ENCODE measurements at regions not wholly inside any gene's neighbourhood (a gene's known extent, or its start where the extent isn't known, plus 50 kb on each side); places are given as distances from the start of the nearest gene placed in this dataset.

DNA sequence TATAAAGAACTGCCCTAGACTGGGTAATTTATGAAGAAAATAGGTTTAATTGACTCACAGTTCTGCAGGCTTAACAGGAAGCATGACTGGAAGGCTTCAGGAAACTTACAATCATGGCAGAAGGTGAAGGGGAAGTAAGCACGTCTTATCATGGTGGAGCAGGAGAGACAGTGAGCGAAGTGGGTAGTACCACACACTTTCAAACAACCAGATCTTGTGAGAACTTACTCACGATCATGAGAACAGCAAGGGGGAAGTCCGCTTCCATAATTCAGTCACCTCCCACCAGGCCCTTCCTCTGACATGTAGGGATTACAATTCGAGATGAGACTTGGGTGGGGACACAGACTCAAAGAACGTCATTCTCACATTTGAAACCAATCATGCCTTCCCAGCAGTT, 260.1 kb upstream of the FAM98A start:
- no peak overlapping the region for H3K27ac ChIP-seq
- ChIA-PET CTCF (no interaction called here), POLR2A (ENCODE audit: low non-redundant PET) (no interaction called here)
- TF ChIP-seq, protein P1, sequence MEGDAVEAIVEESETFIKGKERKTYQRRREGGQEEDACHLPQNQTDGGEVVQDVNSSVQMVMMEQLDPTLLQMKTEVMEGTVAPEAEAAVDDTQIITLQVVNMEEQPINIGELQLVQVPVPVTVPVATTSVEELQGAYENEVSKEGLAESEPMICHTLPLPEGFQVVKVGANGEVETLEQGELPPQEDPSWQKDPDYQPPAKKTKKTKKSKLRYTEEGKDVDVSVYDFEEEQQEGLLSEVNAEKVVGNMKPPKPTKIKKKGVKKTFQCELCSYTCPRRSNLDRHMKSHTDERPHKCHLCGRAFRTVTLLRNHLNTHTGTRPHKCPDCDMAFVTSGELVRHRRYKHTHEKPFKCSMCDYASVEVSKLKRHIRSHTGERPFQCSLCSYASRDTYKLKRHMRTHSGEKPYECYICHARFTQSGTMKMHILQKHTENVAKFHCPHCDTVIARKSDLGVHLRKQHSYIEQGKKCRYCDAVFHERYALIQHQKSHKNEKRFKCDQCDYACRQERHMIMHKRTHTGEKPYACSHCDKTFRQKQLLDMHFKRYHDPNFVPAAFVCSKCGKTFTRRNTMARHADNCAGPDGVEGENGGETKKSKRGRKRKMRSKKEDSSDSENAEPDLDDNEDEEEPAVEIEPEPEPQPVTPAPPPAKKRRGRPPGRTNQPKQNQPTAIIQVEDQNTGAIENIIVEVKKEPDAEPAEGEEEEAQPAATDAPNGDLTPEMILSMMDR (conservative IDR thresholded peaks at IDR 0.05; ENCODE audit: low read depth), result no peak
- DNase-seq (ENCODE audit: low spot score), result no peak

DNA sequence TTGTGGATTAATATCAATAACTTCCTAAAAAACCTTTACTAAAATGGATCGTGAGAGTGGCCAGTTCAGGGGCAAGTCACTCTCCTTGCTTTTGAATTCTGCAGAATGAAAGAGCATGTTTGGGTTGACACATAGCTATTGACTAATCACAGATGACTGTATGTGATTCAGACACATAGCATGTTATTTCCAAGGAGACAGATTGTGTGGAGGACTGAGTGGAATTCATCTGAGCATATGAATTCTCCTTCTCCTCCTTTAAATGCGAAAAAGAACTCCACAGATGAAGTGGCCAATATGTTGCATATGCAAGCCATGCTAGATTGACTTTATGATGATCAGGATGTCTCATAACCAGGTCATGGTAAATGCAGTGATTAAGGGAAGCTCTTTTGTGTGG, 249.4 kb upstream of the FAM98A start:
- POLR2A ChIA-PET (ENCODE audit: low non-redundant PET), result no interaction called here
- TF ChIP-seq, protein P1 (conservative IDR thresholded peaks at IDR 0.05; ENCODE audit: low read depth), result no peak
- CTCF ChIA-PET, result no interaction called here
- DNase-seq (ENCODE audit: low spot score), result peak; percentile 66
- H3K27ac ChIP-seq, result no peak overlapping the region

DNA sequence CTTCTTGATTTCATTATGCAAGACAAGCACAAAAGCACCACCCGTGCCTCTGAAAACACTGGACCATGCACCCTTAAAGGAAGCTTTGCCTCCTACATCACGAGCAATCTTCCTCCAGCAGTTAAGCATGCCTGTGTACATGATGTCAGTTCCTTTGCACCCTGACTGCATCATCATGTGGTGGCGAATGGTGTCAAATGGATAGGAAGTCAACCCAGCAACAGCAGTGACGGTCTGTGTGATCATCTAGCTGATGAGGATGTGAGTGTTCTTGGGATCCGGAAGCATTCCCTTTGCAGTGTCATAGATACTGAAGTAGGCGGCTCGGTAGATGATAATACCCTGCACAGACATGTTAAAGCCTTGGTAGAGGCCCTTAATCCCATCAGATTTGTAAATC, 240.7 kb upstream of the FAM98A start:
- TF ChIP-seq, protein P1 (conservative IDR thresholded peaks at IDR 0.05; ENCODE audit: low read depth), result no peak
- H3K27ac ChIP-seq, result no peak overlapping the region
- ChIA-PET POLR2A (ENCODE audit: low non-redundant PET) (no interaction called here), CTCF (no interaction called here)
- DNase-seq (ENCODE audit: low spot score), result no peak

DNA sequence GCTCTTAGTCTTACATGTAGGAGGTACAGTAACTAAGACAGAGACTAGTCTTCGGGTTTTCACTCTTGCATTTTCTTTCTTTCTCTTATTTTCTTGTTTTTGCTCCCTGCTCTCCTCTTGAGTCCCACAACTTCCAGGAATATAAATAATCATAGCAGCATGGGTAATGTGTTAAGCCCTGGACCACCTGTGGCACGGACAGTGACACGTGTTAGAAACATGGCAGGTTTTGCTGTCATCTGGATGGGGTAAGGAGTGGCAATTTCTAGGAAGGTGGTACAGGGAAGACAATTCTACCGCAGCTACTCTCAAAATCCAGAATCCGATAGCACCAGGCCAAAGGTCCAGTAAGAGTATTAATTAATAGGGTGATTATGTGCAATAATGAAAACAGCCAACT, 237.5 kb upstream of the FAM98A start:
- CTCF ChIA-PET, result interaction anchor here (0.5 kb wide), 1 partner anchor 8 kb away, joined by 3 read pairs; no protein-coding TSS in a partner anchor
- TF ChIP-seq, protein P1 (conservative IDR thresholded peaks at IDR 0.05; ENCODE audit: low read depth), result no peak
- no peak for DNase-seq (ENCODE audit: low spot score)
- POLR2A ChIA-PET (ENCODE audit: low non-redundant PET), result no interaction called here
- H3K27ac ChIP-seq, result no peak overlapping the region

DNA sequence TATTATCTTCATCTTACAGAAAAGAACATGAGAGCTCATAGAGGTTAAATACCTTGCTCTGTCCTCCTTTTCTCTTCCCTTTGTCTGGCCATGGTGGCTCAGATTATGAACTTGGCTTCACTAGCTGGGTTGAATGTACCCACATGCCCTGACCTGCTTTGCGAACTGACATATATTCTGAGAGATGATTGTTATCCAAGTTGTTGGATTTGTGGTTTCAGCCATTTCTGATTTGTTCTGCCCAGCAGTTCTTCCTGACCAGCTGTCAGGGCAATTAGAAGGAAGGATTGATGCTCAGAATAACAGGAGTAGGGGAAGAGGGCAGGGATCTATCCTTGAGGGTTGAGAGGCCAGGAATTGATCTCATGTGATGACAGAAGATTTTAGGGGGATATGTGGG, 236.8 kb upstream of the FAM98A start:
- ChIA-PET POLR2A (ENCODE audit: low non-redundant PET) (no interaction called here), CTCF (interaction anchor here (0.5 kb wide), 1 partner anchor 9 kb away, joined by 3 read pairs; no protein-coding TSS in a partner anchor)
- TF ChIP-seq, protein P1 (conservative IDR thresholded peaks at IDR 0.05; ENCODE audit: low read depth), result no peak
- H3K27ac ChIP-seq, result no peak overlapping the region
- no peak for DNase-seq (ENCODE audit: low spot score)

DNA sequence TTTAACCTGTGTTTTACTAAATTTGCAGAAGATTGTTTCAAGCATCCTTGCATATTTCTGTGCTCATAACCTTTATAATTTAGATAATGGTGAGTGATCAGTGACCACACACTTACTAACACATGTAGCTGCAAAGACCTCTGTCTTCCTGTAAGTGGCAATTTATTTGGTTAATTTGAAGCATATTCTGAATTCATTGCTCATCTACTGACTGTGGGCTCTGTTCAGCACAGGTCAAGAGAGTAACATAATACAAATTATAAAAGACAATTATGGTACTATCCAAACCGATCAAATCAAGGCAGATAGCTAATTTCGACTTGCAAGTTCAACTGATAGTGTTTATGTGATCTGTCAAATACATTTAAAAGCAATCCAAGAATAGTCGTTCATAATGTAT, 223.9 kb upstream of the FAM98A start:
- POLR2A ChIA-PET (ENCODE audit: low non-redundant PET), result no interaction called here
- CTCF ChIA-PET, result no interaction called here
- no peak for DNase-seq (ENCODE audit: low spot score)
- no peak overlapping the region for H3K27ac ChIP-seq
- TF ChIP-seq, protein P1 (conservative IDR thresholded peaks at IDR 0.05; ENCODE audit: low read depth), result no peak

DNA sequence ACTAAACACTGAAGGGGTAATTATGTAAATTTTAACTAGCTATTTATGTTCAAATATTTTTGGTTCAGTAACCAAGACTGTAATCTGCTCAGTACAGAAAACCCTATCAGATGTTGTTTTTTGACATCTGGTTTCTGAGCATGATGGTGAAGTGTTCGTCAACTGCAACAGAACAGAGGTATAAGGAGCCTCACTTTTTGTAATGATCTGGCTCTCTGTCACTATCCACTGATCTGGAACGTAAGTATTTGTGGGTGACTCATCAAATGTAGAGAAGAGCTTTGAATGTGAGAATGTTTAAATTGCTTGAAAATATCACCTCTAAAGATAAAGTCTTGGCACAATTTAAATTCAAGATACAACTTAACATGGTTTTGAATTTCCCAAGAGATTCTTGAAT, 213.6 kb upstream of the FAM98A start:
- TF ChIP-seq, protein P1 (conservative IDR thresholded peaks at IDR 0.05; ENCODE audit: low read depth), result no peak
- CTCF ChIA-PET, result interaction anchor here (0.5 to 0.6 kb wide), 2 partner anchors 200 to 398 kb away, joined by 3 read pairs; no protein-coding TSS in a partner anchor

More for the DNA sequence above, 213.6 kb upstream of the FAM98A start:
- DNase-seq (ENCODE audit: low spot score), result no peak
- POLR2A ChIA-PET (ENCODE audit: low non-redundant PET), result no interaction called here
- H3K27ac ChIP-seq, result no peak overlapping the region
